Transverse colon (tissue), 4 donors: ENCODE measurements at regions not wholly inside any gene's neighbourhood (a gene's known extent, or its start where the extent isn't known, plus 50 kb on each side); places are given as distances from the start of the nearest gene placed in this dataset.

ENCODE experiments used
- CTCF ChIP-seq, 5 experiments: fragments of 200-600 bp in 3 of 5; fragments of 450-650 bp in 2 of 5; sonication (generic) in 3 of 5; IDR thresholded peaks; 1 replicate in 2 of 5; 2 replicates in 3 of 5; pipeline ENCODE4 v1.5.1; 2016 to 2017; ENCODE audit warnings: antibody characterized with exemption in 5 of 5, inconsistent platforms in 3 of 5, mild to moderate bottlenecking in 2 of 5, moderate library complexity in 1 of 5
- POLR2A ChIP-seq: fragments of 450-650 bp; IDR thresholded peaks from one replicate; pipeline ENCODE4 v1.6.1; 2016; ENCODE audit warnings: antibody characterized with exemption, mild to moderate bottlenecking, moderate library complexity
- POLR2AphosphoS5 ChIP-seq, 3 donors: sonication (generic); formaldehyde crosslinking; IDR thresholded peaks; one replicate each; pipeline ENCODE4 v1.6.1; 2016; ENCODE audit warnings: antibody characterized with exemption in 3 of 3

- TF ChIP-seq POLR2A (no peak), POLR2AphosphoS5 (IDR thresholded peaks at IDR 0.05) (no peak), CTCF (IDR thresholded peaks at IDR 0.05) (no peak)
These were observed 194.2 kb upstream of the NFIA start for GRCh38 chr1:60888126-60888525.
